Adrenal gland (tissue), 9 donors: ENCODE measurements at regions not wholly inside any gene's neighbourhood (a gene's known extent, or its start where the extent isn't known, plus 50 kb on each side); places are given as distances from the start of the nearest gene placed in this dataset.

ENCODE experiments used
- DNase-seq, 7 donors: peaks; one replicate each; pipeline ENCODE4 v3.0.0-alpha.2; 2019 to 2020
- H3K27ac ChIP-seq, 5 donors: fragments of 200-600 bp; sonication (generic) in 4 of 5; 1 replicate in 3 of 5; 2 replicates in 2 of 5; pipeline versions ENCODE4 v1.5.1 to v1.8.0; 2016 to 2020; ENCODE audit warnings: mild to moderate bottlenecking in 1 of 5
- H3K27me3 ChIP-seq: fragments of 200-600 bp; 2 replicates; pipeline ENCODE4 v1.8.0; 2021
- H3K36me3 ChIP-seq, 2 donors: fragments of 200-600 bp; replicated peaks in 1 of 2; 1 replicate in 1 of 2; 2 replicates in 1 of 2; pipeline versions ENCODE4 v1.5.1 to v1.8.0; 2018 to 2022
- H3K4me1 ChIP-seq, 2 donors: fragments of 200-600 bp; replicated peaks in 1 of 2; 1 replicate in 1 of 2; 2 replicates in 1 of 2; pipeline versions ENCODE4 v1.5.1 to v1.8.0; 2018 to 2021
- H3K4me3 ChIP-seq, 4 donors: fragments of 200-600 bp; sonication (generic) in 3 of 4; one replicate each; pipeline ENCODE4 v1.5.1; 2016 to 2018
- H3K9me3 ChIP-seq, 3 donors: fragments of 200-600 bp; sonication (generic) in 1 of 3; replicated peaks in 1 of 3; 1 replicate in 2 of 3; 2 replicates in 1 of 3; pipeline versions ENCODE4 v1.5.1 to v1.8.0; 2016 to 2021
- CTCF ChIP-seq, 6 experiments: fragments of 450-650 bp in 4 of 6; fragments of 200-600 bp in 2 of 6; sonication (generic) in 1 of 6; IDR thresholded peaks; 1 replicate in 5 of 6; 2 replicates in 1 of 6; pipeline versions ENCODE4 v1.5.1 to v1.8.0; 2016 to 2021; ENCODE audit warnings: antibody characterized with exemption in 6 of 6, mild to moderate bottlenecking in 2 of 6, moderate library complexity in 1 of 6
- POLR2A ChIP-seq, 2 donors: fragments of 450-650 bp; IDR thresholded peaks; one replicate each; pipeline ENCODE4 v1.6.1; 2017; ENCODE audit warnings: antibody characterized with exemption in 2 of 2, mild to moderate bottlenecking in 2 of 2, moderate library complexity in 1 of 2
- WGBS, 4 donors: extraction: QIAGEN DNeasy Blood & Tissue Kit in 2 of 4; methylation state at CpG; one replicate each; pipeline versions ENCODE4 v1.1.5 to v1.1.7; 2013 to 2017; 5-methylcytosine and 5-hydroxymethylcytosine counted together
- intact Hi-C, 2 donors: fragments of 100-400 bp; cut with DNase I; formaldehyde crosslinking; loops; one replicate each; pipeline versions ENCODE4 v1.14.1 to v1.15.0; 2022 to 2023
- donor health status: healthy with polysubstance abuse.
- donor health status: Bipolar disorder and iron deficiency.
- donor health status: DM: yes; HTN: yes; CAD: no.
- donor health status: DM: no; HTN: no; CAD: no.
- donor health status: DM: no; HTN: no; CAD: no.

- intact Hi-C loops = no loop called here
- H3K4me3 ChIP-seq = no peak overlapping the region
- WGBS, 4 donors = 54 to 83% (median 79%) methylated on average over 6 of the region's 6 CpGs
- no peaks in the 10 kb centered on the region for H3K36me3 ChIP-seq
- H3K27me3 ChIP-seq = no peaks in the 10 kb centered on the region
- DNase-seq = no peak
- no peaks in the 10 kb centered on the region for H3K4me1 ChIP-seq
- TF ChIP-seq CTCF (IDR thresholded peaks at IDR 0.05) = no peak
- TF ChIP-seq POLR2A (IDR thresholded peaks at IDR 0.05) = no peak
- no peak overlapping the region for H3K27ac ChIP-seq
- H3K9me3 ChIP-seq = no peaks in the 10 kb centered on the region
These were observed 1136.4 kb downstream of the MRPL39 start for GRCh38 chr21:24470852-24471251.

- 75 to 90% (median 82%) methylated on average over 2 to 3 of the region's 3 CpGs for WGBS, 4 donors
- no peaks in the 10 kb centered on the region for H3K4me1 ChIP-seq
- H3K27me3 ChIP-seq = no peaks in the 10 kb centered on the region
- no peak overlapping the region for H3K27ac ChIP-seq
- no peaks in the 10 kb centered on the region for H3K36me3 ChIP-seq
- no peak for DNase-seq
- intact Hi-C loops = no loop called here
- no peak overlapping the region for H3K4me3 ChIP-seq
- H3K9me3 ChIP-seq = no peaks in the 10 kb centered on the region
- no peak for TF ChIP-seq CTCF (IDR thresholded peaks at IDR 0.05)
- no peak for TF ChIP-seq POLR2A (IDR thresholded peaks at IDR 0.05)
These were observed 1150.9 kb downstream of the MRPL39 start for GRCh38 chr21:24456358-24456757.

GRCh38 chr21:24450119-24450518 is 1157.2 kb downstream of the MRPL39 start:
- 84 to 90% (median 89%) methylated on average over 3 of the region's 3 CpGs for WGBS, 4 donors
- intact Hi-C loops = no loop called here
- H3K27me3 ChIP-seq = no peaks in the 10 kb centered on the region
- H3K27ac ChIP-seq = no peak overlapping the region
- no peak for DNase-seq
- no peak overlapping the region for H3K4me3 ChIP-seq
- no peaks in the 10 kb centered on the region for H3K4me1 ChIP-seq
- TF ChIP-seq POLR2A (IDR thresholded peaks at IDR 0.05) (no peak), CTCF (IDR thresholded peaks at IDR 0.05) (no peak)
- H3K36me3 ChIP-seq = no peaks in the 10 kb centered on the region
- H3K9me3 ChIP-seq = no peaks in the 10 kb centered on the region

- no peak overlapping the region for H3K27ac ChIP-seq
- no peaks in the 10 kb centered on the region for H3K36me3 ChIP-seq
- TF ChIP-seq POLR2A (IDR thresholded peaks at IDR 0.05) = no peak
- TF ChIP-seq CTCF (IDR thresholded peaks at IDR 0.05) = no peak
- no peaks in the 10 kb centered on the region for H3K27me3 ChIP-seq
- no peaks in the 10 kb centered on the region for H3K9me3 ChIP-seq
- no peak overlapping the region for H3K4me3 ChIP-seq
- intact Hi-C loops = no loop called here
- WGBS, 4 donors = 71 to 90% (median 78%) methylated on average over 1 of the region's 1 CpG
- H3K4me1 ChIP-seq = no peaks in the 10 kb centered on the region
- no peak for DNase-seq
These were observed 1161.8 kb downstream of the MRPL39 start for GRCh38 chr21:24445517-24445916.
